Fibroblast of skin of right quadriceps (primary cell): ENCODE measurements at regions not wholly inside any gene's neighbourhood (a gene's known extent, or its start where the extent isn't known, plus 50 kb on each side); places are given as distances from the start of the nearest gene placed in this dataset.

Experiments
- DNase-seq: peaks from one replicate; pipeline ENCODE4 v3.0.0-alpha.2; 2013

GRCh38 chr10:111523016-111523415, 446.2 kb downstream of the ADRA2A start:
- no peak for DNase-seq

- DNase-seq: no peak
Measured at GRCh38 chr10:111524134-111524533, 447.3 kb downstream of the ADRA2A start.

- DNase-seq: no peak
Measured at GRCh38 chr10:111525696-111526095, 448.9 kb downstream of the ADRA2A start.

- DNase-seq: no peak
Measured at GRCh38 chr10:111531690-111532089, 454.9 kb downstream of the ADRA2A start.

- no peak for DNase-seq
Measured at GRCh38 chr10:111532139-111532538, 455.3 kb downstream of the ADRA2A start.

GRCh38 chr10:111539246-111539645, 462.4 kb downstream of the ADRA2A start:
- DNase-seq: no peak

GRCh38 chr10:111543854-111544253, 467.0 kb downstream of the ADRA2A start:
- DNase-seq: no peak

- DNase-seq: no peak
Measured at GRCh38 chr10:111545861-111546605, 469.2 kb downstream of the ADRA2A start.

GRCh38 chr10:111548084-111548726, 471.4 kb downstream of the ADRA2A start:
- no peak for DNase-seq

- DNase-seq: no peak
Measured at GRCh38 chr10:111551001-111551400, 474.2 kb downstream of the ADRA2A start.

GRCh38 chr10:111556666-111557065, 479.8 kb downstream of the ADRA2A start:
- DNase-seq: no peak

- no peak for DNase-seq
Measured at GRCh38 chr10:111558211-111558610, 481.4 kb downstream of the ADRA2A start.

GRCh38 chr10:111560027-111560426, 483.2 kb downstream of the ADRA2A start:
- no peak for DNase-seq

GRCh38 chr10:111561124-111561523, 484.3 kb downstream of the ADRA2A start:
- no peak for DNase-seq

GRCh38 chr10:111565542-111565941, 488.7 kb downstream of the ADRA2A start:
- no peak for DNase-seq

GRCh38 chr10:111578076-111578475, 501.2 kb downstream of the ADRA2A start:
- no peak for DNase-seq

- DNase-seq: no peak
Measured at GRCh38 chr10:111579473-111579872, 502.6 kb downstream of the ADRA2A start.

GRCh38 chr10:111590703-111591102, 513.9 kb downstream of the ADRA2A start:
- DNase-seq: no peak

GRCh38 chr10:111593578-111593977, 516.7 kb downstream of the ADRA2A start:
- no peak for DNase-seq

- no peak for DNase-seq
Measured at GRCh38 chr10:111595173-111595572, 518.3 kb downstream of the ADRA2A start.

GRCh38 chr10:111598433-111599059, 521.7 kb downstream of the ADRA2A start:
- peak; percentile 37 for DNase-seq

GRCh38 chr10:111599943-111600342, 523.1 kb downstream of the ADRA2A start:
- DNase-seq: no peak

- DNase-seq: no peak
Measured at GRCh38 chr10:111600772-111601171, 523.9 kb downstream of the ADRA2A start.

GRCh38 chr10:111612273-111612672, 535.4 kb downstream of the ADRA2A start:
- no peak for DNase-seq
